Tibial artery (tissue), 4 donors: ENCODE measurements at regions not wholly inside any gene's neighbourhood (a gene's known extent, or its start where the extent isn't known, plus 50 kb on each side); places are given as distances from the start of the nearest gene placed in this dataset.

ENCODE experiments used
- DNase-seq, 2 donors: peaks; one replicate each; pipeline ENCODE4 v3.0.0-alpha.2; 2019
- H3K27ac ChIP-seq, 2 donors: fragments of 200-600 bp; sonication (generic) in 1 of 2; 1 replicate in 1 of 2; 2 replicates in 1 of 2; pipeline ENCODE4 v1.5.1; 2018 to 2019; ENCODE audit warnings: mild to moderate bottlenecking in 1 of 2
- H3K27me3 ChIP-seq, 2 donors: fragments of 200-600 bp; sonication (generic) in 1 of 2; one replicate each; pipeline versions ENCODE4 v1.5.1 to v1.6.0; 2016 to 2019
- H3K36me3 ChIP-seq, 3 donors: fragments of 200-600 bp; sonication (generic) in 2 of 3; one replicate each; pipeline ENCODE4 v1.5.1; 2016 to 2019; ENCODE audit warnings: mild to moderate bottlenecking in 2 of 3
- H3K4me1 ChIP-seq, 4 donors: fragments of 200-600 bp; sonication (generic) in 2 of 4; 1 replicate in 3 of 4; 2 replicates in 1 of 4; pipeline ENCODE4 v1.5.1; 2016 to 2019
- H3K4me3 ChIP-seq, 2 donors: fragments of 200-600 bp; sonication (generic) in 1 of 2; 1 replicate in 1 of 2; 2 replicates in 1 of 2; pipeline ENCODE4 v1.5.1; 2018 to 2019; ENCODE audit warnings: mild to moderate bottlenecking in 2 of 2
- H3K9me3 ChIP-seq, 3 donors: fragments of 200-600 bp; sonication (generic) in 1 of 3; one replicate each; pipeline ENCODE4 v1.5.1; 2016 to 2019
- intact Hi-C: fragments of 100-400 bp; cut with DNase I; formaldehyde crosslinking; loops from one replicate; pipeline ENCODE4 v1.15.0; 2023; ENCODE audit warnings: low total_unique reads
- TF ChIP-seq, protein P1 (sequence below), 2 experiments: fragments of 200-600 bp in 1 of 2; fragments of 450-650 bp in 1 of 2; IDR thresholded peaks; one replicate each; pipeline ENCODE4 v1.5.1; 2017 to 2019; ENCODE audit warnings: antibody characterized with exemption in 2 of 2, mild to moderate bottlenecking in 1 of 2, moderate library complexity in 1 of 2

DNA sequence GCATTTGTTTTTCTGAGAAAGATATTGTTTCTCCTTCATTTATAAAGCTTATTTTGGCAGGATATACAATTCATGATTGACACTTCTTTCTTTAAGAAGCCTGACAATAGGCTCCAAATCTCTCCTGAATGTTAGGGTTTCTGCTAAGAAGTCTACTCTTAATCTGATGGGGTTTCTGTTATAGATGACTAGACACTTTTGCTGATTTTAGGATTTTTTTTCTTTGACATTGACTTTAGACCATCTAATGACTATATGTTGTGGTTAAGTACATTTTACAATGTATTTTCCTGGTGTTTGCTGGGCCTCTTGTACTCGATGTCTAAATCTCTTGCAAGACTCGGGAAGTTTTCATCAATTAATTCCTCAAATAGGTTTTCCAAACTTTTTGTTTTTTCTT is 321.8 kb upstream of the SMIM30 start:
- intact Hi-C loops, result no loop called here

DNA sequence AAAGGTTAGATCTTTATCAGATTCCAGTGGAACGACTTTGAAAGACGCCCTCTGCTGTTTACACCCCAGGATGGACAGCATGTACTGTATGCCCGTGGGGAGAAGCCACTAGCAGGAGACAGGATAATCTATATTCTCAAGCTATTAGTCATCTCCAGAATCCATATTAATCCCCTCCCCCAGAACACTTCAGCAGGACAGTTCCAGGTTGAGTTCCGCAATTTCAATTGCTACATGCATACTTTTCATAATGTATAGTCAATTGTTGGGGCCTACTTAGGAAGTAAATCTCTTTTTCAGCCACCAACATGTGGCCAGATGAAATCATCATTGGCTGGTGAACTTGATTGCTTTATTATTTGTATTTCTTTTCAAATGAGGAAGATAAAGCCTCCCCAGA is 313.1 kb upstream of the SMIM30 start:
- TF ChIP-seq, protein P1, sequence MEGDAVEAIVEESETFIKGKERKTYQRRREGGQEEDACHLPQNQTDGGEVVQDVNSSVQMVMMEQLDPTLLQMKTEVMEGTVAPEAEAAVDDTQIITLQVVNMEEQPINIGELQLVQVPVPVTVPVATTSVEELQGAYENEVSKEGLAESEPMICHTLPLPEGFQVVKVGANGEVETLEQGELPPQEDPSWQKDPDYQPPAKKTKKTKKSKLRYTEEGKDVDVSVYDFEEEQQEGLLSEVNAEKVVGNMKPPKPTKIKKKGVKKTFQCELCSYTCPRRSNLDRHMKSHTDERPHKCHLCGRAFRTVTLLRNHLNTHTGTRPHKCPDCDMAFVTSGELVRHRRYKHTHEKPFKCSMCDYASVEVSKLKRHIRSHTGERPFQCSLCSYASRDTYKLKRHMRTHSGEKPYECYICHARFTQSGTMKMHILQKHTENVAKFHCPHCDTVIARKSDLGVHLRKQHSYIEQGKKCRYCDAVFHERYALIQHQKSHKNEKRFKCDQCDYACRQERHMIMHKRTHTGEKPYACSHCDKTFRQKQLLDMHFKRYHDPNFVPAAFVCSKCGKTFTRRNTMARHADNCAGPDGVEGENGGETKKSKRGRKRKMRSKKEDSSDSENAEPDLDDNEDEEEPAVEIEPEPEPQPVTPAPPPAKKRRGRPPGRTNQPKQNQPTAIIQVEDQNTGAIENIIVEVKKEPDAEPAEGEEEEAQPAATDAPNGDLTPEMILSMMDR (IDR thresholded peaks at IDR 0.05), result no peak
- no peak for DNase-seq
- no peak overlapping the region for H3K4me3 ChIP-seq
- no peaks in the 10 kb centered on the region for H3K4me1 ChIP-seq
- no peaks in the 10 kb centered on the region for H3K27me3 ChIP-seq
- no peaks in the 10 kb centered on the region for H3K9me3 ChIP-seq
- no peaks in the 10 kb centered on the region for H3K36me3 ChIP-seq
- intact Hi-C loops, result no loop called here
- no peak overlapping the region for H3K27ac ChIP-seq

More for the DNA sequence above, 321.8 kb upstream of the SMIM30 start:
- Histone ChIP-seq H3K27ac (no peak overlapping the region), H3K4me1 (no peaks in the 10 kb centered on the region), H3K4me3 (no peak overlapping the region), H3K27me3 (no peaks in the 10 kb centered on the region), H3K36me3 (no peaks in the 10 kb centered on the region), H3K9me3 (no peaks in the 10 kb centered on the region)
- TF ChIP-seq, protein P1 (IDR thresholded peaks at IDR 0.05), result no peak
- no peak for DNase-seq

DNA sequence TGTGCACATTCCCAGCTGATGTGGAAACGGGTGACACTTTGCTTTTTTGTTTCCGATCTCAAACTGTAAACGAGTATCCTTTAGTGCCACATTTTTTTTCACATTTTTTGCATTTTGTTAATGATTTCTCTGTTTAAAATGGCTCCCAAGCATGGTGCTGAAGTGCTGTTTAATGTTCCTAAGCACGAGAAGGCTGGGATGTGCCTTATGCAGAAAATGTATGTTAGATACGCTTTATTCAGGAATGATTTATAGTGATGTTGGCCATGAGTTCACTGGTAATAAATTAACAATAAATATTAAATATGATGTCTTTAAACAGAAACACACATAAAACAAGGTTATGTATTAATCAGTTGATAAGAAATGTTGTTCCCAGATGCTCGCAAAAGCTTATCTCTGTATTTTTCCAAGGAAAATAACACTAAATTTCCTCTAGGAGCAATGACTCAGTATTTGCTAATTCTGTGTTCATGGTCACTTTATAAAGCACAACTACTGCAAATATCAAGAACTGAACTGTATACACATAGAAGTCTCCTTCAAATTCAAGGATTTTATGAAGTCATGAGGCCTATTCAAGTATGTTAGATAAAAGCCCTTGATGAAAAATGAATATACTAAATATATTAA is 305.9 kb upstream of the SMIM30 start:
- intact Hi-C loops, result loop anchor here (10.0 kb wide), 1 partner anchor 870 kb away; no protein-coding TSS in a partner anchor
- H3K4me3 ChIP-seq, result no peak overlapping the region
- no peaks in the 10 kb centered on the region for H3K9me3 ChIP-seq
- no peaks in the 10 kb centered on the region for H3K27me3 ChIP-seq
- no peak overlapping the region for H3K27ac ChIP-seq
- H3K36me3 ChIP-seq, result no peaks in the 10 kb centered on the region
- no peaks in the 10 kb centered on the region for H3K4me1 ChIP-seq
- no peak for DNase-seq
- TF ChIP-seq, protein P1 (IDR thresholded peaks at IDR 0.05), result no peak

DNA sequence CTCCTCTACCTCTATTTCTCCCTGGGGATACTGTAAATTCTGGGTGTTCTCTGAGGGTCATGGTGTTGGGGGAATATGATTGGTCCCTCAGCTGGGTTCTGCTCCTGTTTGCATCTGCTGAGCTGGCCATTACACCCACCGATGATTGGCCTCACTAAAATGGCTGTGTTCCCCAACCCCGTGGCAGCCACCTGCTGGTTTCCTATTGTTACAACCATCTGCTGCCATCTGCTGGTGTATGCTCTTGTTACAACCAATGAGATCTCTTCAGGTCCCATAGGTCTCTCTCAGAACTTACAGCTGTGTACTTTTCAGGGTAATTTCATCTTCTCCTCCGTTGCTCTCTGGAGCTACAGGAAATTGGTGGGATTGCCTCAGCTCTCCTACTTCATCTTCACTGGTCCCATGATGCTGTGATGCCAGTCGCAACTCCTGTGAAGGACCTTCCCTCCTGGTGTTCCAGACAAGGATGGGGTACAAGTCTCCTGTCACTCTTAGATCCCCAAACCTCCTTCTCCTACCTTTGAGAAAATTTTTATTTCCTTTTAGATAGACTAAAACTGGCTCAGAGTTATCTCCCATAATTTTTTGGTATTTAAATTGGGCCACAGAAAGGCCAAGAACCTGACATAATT is 303.5 kb upstream of the SMIM30 start:
- TF ChIP-seq, protein P1 (IDR thresholded peaks at IDR 0.05), result peak; percentile 76 to 81
- Histone ChIP-seq H3K36me3 (no peaks in the 10 kb centered on the region), H3K4me3 (no peak overlapping the region)

DNA sequence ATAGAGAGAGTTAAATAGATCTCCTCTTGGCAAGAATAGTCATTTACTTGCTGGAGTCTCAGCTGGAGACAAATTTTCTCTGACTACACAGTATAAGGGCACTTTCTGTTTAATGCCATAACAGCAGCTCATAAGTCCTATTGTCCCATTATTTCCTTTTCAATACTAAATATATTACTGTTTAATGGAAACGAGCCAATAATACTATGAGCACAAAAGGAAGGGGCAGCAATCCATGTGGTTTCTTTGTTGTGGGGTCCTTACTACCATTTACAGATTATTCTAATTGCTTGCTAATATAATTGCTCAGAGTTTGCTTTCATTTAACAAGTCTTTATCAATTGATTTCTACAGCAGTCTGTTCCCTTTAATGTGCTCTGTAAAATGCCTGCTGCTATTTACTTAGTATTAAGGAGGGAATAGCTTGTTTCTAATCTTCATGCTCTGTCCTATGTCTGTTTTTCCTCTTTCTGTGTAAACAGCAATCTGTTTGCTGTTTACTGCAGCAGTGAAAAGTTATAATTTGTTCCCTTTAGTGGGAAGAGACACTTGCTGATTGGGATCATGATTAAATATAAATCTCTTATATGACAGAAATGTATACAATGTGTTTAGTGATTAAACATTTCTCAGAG is 296.2 kb upstream of the SMIM30 start:
- Histone ChIP-seq H3K4me1 (no peaks in the 10 kb centered on the region), H3K27me3 (no peaks in the 10 kb centered on the region), H3K36me3 (no peaks in the 10 kb centered on the region), H3K9me3 (no peaks in the 10 kb centered on the region), H3K27ac (no peak overlapping the region), H3K4me3 (no peak overlapping the region)
- TF ChIP-seq, protein P1 (IDR thresholded peaks at IDR 0.05), result no peak
- no peak for DNase-seq
- intact Hi-C loops, result no loop called here

More for the DNA sequence above, 303.5 kb upstream of the SMIM30 start:
- H3K4me1 ChIP-seq, result no peaks in the 10 kb centered on the region
- peak; percentile 75 to 85 for DNase-seq
- H3K27me3 ChIP-seq, result no peaks in the 10 kb centered on the region
- H3K27ac ChIP-seq, result no peak overlapping the region
- intact Hi-C loops, result loop anchor here (10.0 kb wide), 1 partner anchor 867 kb away; no protein-coding TSS in a partner anchor
- no peaks in the 10 kb centered on the region for H3K9me3 ChIP-seq
